IMR-90 (cell line): ENCODE measurements at regions not wholly inside any gene's neighbourhood (a gene's known extent, or its start where the extent isn't known, plus 50 kb on each side); places are given as distances from the start of the nearest gene placed in this dataset.

Source experiments
- BHLHE40 ChIP-seq: fragments of 150-350 bp; IDR thresholded peaks from 2 replicates; pipeline ENCODE4 v1.6.1; 2016; ENCODE audit warnings: mild to moderate bottlenecking, low read depth, low read length
- CEBPB ChIP-seq: IDR thresholded peaks from 2 replicates; pipeline ENCODE4 v1.6.1; 2012; ENCODE audit warnings: low read depth, low read length, improper control_type of control experiment
- CTCF ChIP-seq: conservative IDR thresholded peaks from 2 replicates; pipeline ENCODE4 v1.5.1; 2012; ENCODE audit warnings: mild to moderate bottlenecking, low read depth, low read length, improper control_type of control experiment
- FOS ChIP-seq: fragments of 150-350 bp; IDR thresholded peaks from 2 replicates; pipeline ENCODE4 v1.6.1; 2016; ENCODE audit warnings: low read depth, low read length
- MAFK ChIP-seq: IDR thresholded peaks from 2 replicates; pipeline ENCODE4 v1.6.1; 2012; ENCODE audit warnings: low read depth, low read length, improper control_type of control experiment
- MAZ ChIP-seq: IDR thresholded peaks from 2 replicates; pipeline ENCODE4 v1.6.1; 2012; ENCODE audit warnings: low read depth, mild to moderate bottlenecking, low read length, improper control_type of control experiment, moderate library complexity, borderline replicate concordance
- MXI1 ChIP-seq: IDR thresholded peaks from 2 replicates; pipeline ENCODE4 v1.6.1; 2012; ENCODE audit warnings: low read depth, mild to moderate bottlenecking, low read length, moderate library complexity, borderline replicate concordance
- POLR2A ChIP-seq: IDR thresholded peaks from 2 replicates; pipeline ENCODE4 v1.6.1; 2012; ENCODE audit warnings: mild to moderate bottlenecking, low read depth, low read length
- RAD21 ChIP-seq: IDR thresholded peaks from 2 replicates; pipeline ENCODE4 v1.6.1; 2012; ENCODE audit warnings: low read length, improper control_type of control experiment
- RCOR1 ChIP-seq: IDR thresholded peaks from 2 replicates; pipeline ENCODE4 v1.6.1; 2012; ENCODE audit warnings: mild to moderate bottlenecking, low read length, improper control_type of control experiment; ENCODE audit not compliant: insufficient replicate concordance
- RFX5 ChIP-seq: IDR thresholded peaks from 2 replicates; pipeline ENCODE4 v1.8.0; 2012; ENCODE audit warnings: low read depth, mild to moderate bottlenecking, low read length, moderate library complexity
- SMC3 ChIP-seq: fragments of 150-350 bp; IDR thresholded peaks from 2 replicates; pipeline ENCODE4 v1.6.1; 2016; ENCODE audit warnings: low read depth, mild to moderate bottlenecking, antibody characterized with exemption, low read length, moderate library complexity
- USF2 ChIP-seq: fragments of 150-350 bp; IDR thresholded peaks from 2 replicates; pipeline ENCODE4 v1.6.1; 2017; ENCODE audit warnings: mild to moderate bottlenecking, antibody characterized with exemption, low read length, low read depth

GRCh38 chr1:101107496-101108110, 82.0 kb upstream of the DPH5 start:
- TF ChIP-seq BHLHE40 = no peak
- no peak for TF ChIP-seq MAZ
- no peak for TF ChIP-seq CTCF
- no peak for TF ChIP-seq USF2
- no peak for TF ChIP-seq CEBPB
- TF ChIP-seq FOS = no peak
- TF ChIP-seq POLR2A = no peak
- no peak for TF ChIP-seq RCOR1
- TF ChIP-seq RFX5 = no peak
- no peak for TF ChIP-seq RAD21
- no peak for TF ChIP-seq MXI1
- TF ChIP-seq SMC3 = no peak
- TF ChIP-seq MAFK = no peak
